ENCODE measurements at regions not wholly inside any gene's neighbourhood (a gene's known extent, or its start where the extent isn't known, plus 50 kb on each side); places are given as distances from the start of the nearest gene placed in this dataset.
A peak's percentile ranks its signal among the peaks of the same experiment; 100 is the strongest.

GRCh38 chr6:126614642-126615504, 275.0 kb downstream of the CENPW start:
- SMC1A ChIA-PET (ENCODE audit: uncharacterized antibody, unreplicated experiment), result interaction anchor here (1.4 kb wide), 1 partner anchor 13 kb away, joined by 4 read pairs; no protein-coding TSS in a partner anchor
- Histone ChIP-seq H3K27ac (ENCODE audit: control insufficient read depth, insufficient read depth) (no peak overlapping the region), H3K9me3 (replicated peaks; ENCODE audit: control insufficient read depth, insufficient read depth, low read length) (no peaks in the 10 kb centered on the region), H2AFZ (ENCODE audit: control insufficient read depth, low read depth, low read length) (peak overlapping the region; percentile 18), H3K4me2 (ENCODE audit: control insufficient read depth, insufficient read depth) (no peak overlapping the region), H3K79me2 (ENCODE audit: control insufficient read depth, insufficient read depth, low read length) (no peaks in the 10 kb centered on the region), H3K4me3 (no peak overlapping the region), H3K36me3 (ENCODE audit: control insufficient read depth in 2 of 2, insufficient read depth in 2 of 2, low read length in 1 of 2) (no peaks in the 10 kb centered on the region), H4K20me1 (ENCODE audit: control insufficient read depth, insufficient read depth) (no peaks in the 10 kb centered on the region), H3K4me1 (ENCODE audit: control insufficient read depth, insufficient read depth, low read length) (no peaks in the 10 kb centered on the region), H3K9ac (ENCODE audit: control insufficient read depth, insufficient read depth, low read length) (no peak overlapping the region), H3K27me3 (replicated peaks in 1 of 2; ENCODE audit: control insufficient read depth in 2 of 2, insufficient read depth in 2 of 2, low read length in 1 of 2) (no peaks in the 10 kb centered on the region)
- intact Hi-C loops (cut with micrococcal nuclease; ENCODE audit: unreplicated experiment) (no loop called here), in situ Hi-C loops (cut with MboI) (no loop called here)
- CTCF ChIA-PET, result no interaction called here
- ATAC-seq, result peak; percentile 74
- WGBS (ENCODE audit: insufficient coverage, insufficient replicate concordance, low lambda C conversion rate, missing lambda C conversion rate), result 15% methylated on average over 6 of the region's 6 CpGs
- no peak for FAIRE-seq
- no peak for DNase-seq (ENCODE audit: low read depth, low spot score)
- POLR2A ChIA-PET, result interaction anchor here (0.6 kb wide), 1 partner anchor 508 kb away, joined by 3 read pairs; no protein-coding TSS in a partner anchor
- RAD21 ChIA-PET (ENCODE audit: unreplicated experiment), result no interaction called here
- TF ChIP-seq ZBED1 (IDR thresholded peaks at IDR 0.05; ENCODE audit: borderline replicate concordance) (no peak), CREB1 (IDR thresholded peaks at IDR 0.05; ENCODE audit: low read depth) (no peak), HSF1 (IDR thresholded peaks at IDR 0.05; ENCODE audit: low read depth, low read length) (no peak), STAT1 (conservative IDR thresholded peaks at IDR 0.05) (no peak), FOXM1 (IDR thresholded peaks at IDR 0.05; ENCODE audit: low read depth, low read length) (no peak), SUPT20H (IDR thresholded peaks at IDR 0.05; ENCODE audit: borderline replicate concordance, control insufficient read depth, low read depth, low read length) (no peak), NR2C2 (IDR thresholded peaks at IDR 0.05; ENCODE audit: borderline replicate concordance, control insufficient read depth, insufficient read length, low read depth) (no peak), RAD51 (IDR thresholded peaks at IDR 0.05) (no peak), NFXL1 (IDR thresholded peaks at IDR 0.05; ENCODE audit: borderline replicate concordance) (no peak), SMAD5 (IDR thresholded peaks at IDR 0.05; ENCODE audit: low read depth) (no peak)
- TF ChIP-seq, protein P1, sequence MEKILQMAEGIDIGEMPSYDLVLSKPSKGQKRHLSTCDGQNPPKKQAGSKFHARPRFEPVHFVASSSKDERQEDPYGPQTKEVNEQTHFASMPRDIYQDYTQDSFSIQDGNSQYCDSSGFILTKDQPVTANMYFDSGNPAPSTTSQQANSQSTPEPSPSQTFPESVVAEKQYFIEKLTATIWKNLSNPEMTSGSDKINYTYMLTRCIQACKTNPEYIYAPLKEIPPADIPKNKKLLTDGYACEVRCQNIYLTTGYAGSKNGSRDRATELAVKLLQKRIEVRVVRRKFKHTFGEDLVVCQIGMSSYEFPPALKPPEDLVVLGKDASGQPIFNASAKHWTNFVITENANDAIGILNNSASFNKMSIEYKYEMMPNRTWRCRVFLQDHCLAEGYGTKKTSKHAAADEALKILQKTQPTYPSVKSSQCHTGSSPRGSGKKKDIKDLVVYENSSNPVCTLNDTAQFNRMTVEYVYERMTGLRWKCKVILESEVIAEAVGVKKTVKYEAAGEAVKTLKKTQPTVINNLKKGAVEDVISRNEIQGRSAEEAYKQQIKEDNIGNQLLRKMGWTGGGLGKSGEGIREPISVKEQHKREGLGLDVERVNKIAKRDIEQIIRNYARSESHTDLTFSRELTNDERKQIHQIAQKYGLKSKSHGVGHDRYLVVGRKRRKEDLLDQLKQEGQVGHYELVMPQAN (conservative IDR thresholded peaks at IDR 0.05), result no peak
- no TSS peak for BruUV-seq (replicated peaks)

All from GM12878 (cell line).